ENCODE measurements at regions not wholly inside any gene's neighbourhood (a gene's known extent, or its start where the extent isn't known, plus 50 kb on each side); places are given as distances from the start of the nearest gene placed in this dataset.

DNA sequence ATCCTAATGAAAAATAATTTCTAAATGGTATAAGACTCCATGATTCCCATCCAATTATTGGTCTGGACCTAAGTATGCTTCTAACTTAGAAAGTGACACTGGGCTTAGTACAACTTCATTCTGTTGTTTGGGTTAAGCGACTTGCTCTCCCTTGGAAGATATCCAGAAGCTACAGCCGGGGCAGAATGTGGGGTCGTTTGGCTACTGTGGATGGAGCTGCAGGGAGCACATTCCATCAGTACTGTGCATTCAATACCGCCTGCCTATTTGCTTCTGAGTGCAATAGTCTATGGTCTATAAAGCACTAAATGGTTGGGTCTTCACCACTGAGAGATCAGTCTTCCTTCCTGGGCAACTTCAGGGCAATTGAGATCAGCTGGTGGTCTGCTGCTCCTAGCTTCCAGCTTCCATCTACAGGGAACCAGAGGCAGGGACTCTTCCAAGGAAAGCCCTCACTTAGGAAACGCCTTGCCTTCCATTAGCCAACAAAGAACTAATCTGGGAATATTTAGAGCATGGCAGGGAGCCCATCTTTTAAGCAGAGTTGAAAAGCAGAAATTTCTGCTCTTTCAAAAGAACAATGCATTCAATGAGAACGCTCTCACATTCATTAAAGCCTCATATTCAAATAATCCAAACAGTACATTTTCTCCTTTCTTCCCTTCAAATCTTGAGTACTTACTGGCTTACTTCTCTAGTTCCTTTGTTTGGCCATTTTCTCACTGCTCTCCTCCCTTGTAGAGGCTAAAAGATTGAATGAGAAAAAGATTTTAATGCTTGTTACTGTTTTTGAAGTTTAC is 1049.9 kb upstream of the TENM3 start:
- Histone ChIP-seq H3K4me1 (ENCODE audit: control insufficient read depth in 1 of 2, insufficient read depth in 2 of 2, low read length in 2 of 2) (no peaks in the 10 kb centered on the region), H3K79me1 (ENCODE audit: low read length) (no peaks in the 10 kb centered on the region), H3K9ac (ENCODE audit: low read length) (no peak overlapping the region), H3K4me3 (ENCODE audit: low read depth, low read length) (no peak overlapping the region), H2BK5ac (ENCODE audit: low read depth, low read length, poor library complexity) (no peak overlapping the region), H3K4me2 (ENCODE audit: low read length) (no peak overlapping the region), H4K91ac (ENCODE audit: low read depth, low read length) (no peak overlapping the region), H4K8ac (ENCODE audit: low read depth, low read length) (no peak overlapping the region), H2BK12ac (ENCODE audit: low read length) (no peak overlapping the region), H3K9me3 (ENCODE audit: insufficient read depth, low read depth, low read length) (no peaks in the 10 kb centered on the region), H3K79me2 (ENCODE audit: control insufficient read depth, insufficient read depth, low read length, poor library complexity) (no peaks in the 10 kb centered on the region), H3K27me3 (ENCODE audit: insufficient read depth, low read length) (no peaks in the 10 kb centered on the region), H2AK5ac (ENCODE audit: low read length) (no peak overlapping the region), H4K12ac (ENCODE audit: low read depth, low read length) (no peak overlapping the region), H2AFZ (ENCODE audit: insufficient read depth, low read length, poor library complexity) (no peak overlapping the region), H3K36me3 (ENCODE audit: control insufficient read depth in 1 of 2, insufficient read depth in 2 of 2, low read length in 2 of 2) (no peaks in the 10 kb centered on the region), H3K14ac (ENCODE audit: low read length) (no peak overlapping the region), H3K18ac (ENCODE audit: low read length) (no peak overlapping the region), H3K4ac (ENCODE audit: low read depth, low read length) (no peak overlapping the region), H3K23ac (ENCODE audit: low read length) (no peak overlapping the region), H3K27ac (ENCODE audit: low read depth, low read length) (no peak overlapping the region), H2BK120ac (ENCODE audit: insufficient read depth, low read length, poor library complexity) (no peak overlapping the region)
- DNase-seq: no peak
- WGBS (ENCODE audit: extremely low coverage, insufficient coverage, insufficient read length): no CpG with 5 or more reads among the region's 6 CpGs

DNA sequence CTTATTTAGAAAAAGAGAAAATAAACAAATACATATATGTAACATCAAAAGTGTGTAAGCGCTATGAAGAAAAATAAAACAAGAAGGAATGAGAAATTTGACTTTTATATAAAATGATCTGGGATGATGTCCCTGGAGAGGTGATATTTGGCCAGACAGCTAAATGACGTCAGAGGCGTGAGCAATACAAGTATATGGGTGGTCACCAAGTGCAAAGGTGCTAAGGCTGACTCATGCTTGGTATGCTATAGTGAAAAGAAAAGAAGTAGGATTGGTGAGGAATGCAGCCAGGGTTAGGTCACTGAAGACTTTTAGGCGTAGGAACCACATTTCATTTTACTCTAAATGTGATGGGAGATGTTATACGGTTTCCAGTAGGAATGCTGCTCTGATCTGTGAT is 1049.1 kb upstream of the TENM3 start:
- Histone ChIP-seq H3K36me3 (ENCODE audit: control insufficient read depth in 1 of 2, insufficient read depth in 2 of 2, low read length in 2 of 2) (no peaks in the 10 kb centered on the region), H2AK5ac (ENCODE audit: low read length) (no peak overlapping the region), H3K4me2 (ENCODE audit: low read length) (no peak overlapping the region), H2BK12ac (ENCODE audit: low read length) (no peak overlapping the region), H3K79me1 (ENCODE audit: low read length) (no peaks in the 10 kb centered on the region), H4K12ac (ENCODE audit: low read depth, low read length) (no peak overlapping the region), H2BK5ac (ENCODE audit: low read depth, low read length, poor library complexity) (no peak overlapping the region), H3K4me3 (ENCODE audit: low read depth, low read length) (no peak overlapping the region), H3K9me3 (ENCODE audit: insufficient read depth, low read depth, low read length) (no peaks in the 10 kb centered on the region), H3K4me1 (ENCODE audit: control insufficient read depth in 1 of 2, insufficient read depth in 2 of 2, low read length in 2 of 2) (no peaks in the 10 kb centered on the region), H2AFZ (ENCODE audit: insufficient read depth, low read length, poor library complexity) (no peak overlapping the region), H4K91ac (ENCODE audit: low read depth, low read length) (no peak overlapping the region), H3K4ac (ENCODE audit: low read depth, low read length) (no peak overlapping the region), H3K23ac (ENCODE audit: low read length) (no peak overlapping the region), H4K8ac (ENCODE audit: low read depth, low read length) (no peak overlapping the region), H3K18ac (ENCODE audit: low read length) (no peak overlapping the region), H3K9ac (ENCODE audit: low read length) (no peak overlapping the region), H3K27me3 (ENCODE audit: insufficient read depth, low read length) (no peaks in the 10 kb centered on the region), H3K14ac (ENCODE audit: low read length) (no peak overlapping the region), H3K79me2 (ENCODE audit: control insufficient read depth, insufficient read depth, low read length, poor library complexity) (no peaks in the 10 kb centered on the region), H3K27ac (ENCODE audit: low read depth, low read length) (no peak overlapping the region), H2BK120ac (ENCODE audit: insufficient read depth, low read length, poor library complexity) (no peak overlapping the region)
- no CpG with 5 or more reads among the region's 5 CpGs for WGBS (ENCODE audit: extremely low coverage, insufficient coverage, insufficient read length)
- peak in 1 of 2 donors; percentile 19 for DNase-seq

DNA sequence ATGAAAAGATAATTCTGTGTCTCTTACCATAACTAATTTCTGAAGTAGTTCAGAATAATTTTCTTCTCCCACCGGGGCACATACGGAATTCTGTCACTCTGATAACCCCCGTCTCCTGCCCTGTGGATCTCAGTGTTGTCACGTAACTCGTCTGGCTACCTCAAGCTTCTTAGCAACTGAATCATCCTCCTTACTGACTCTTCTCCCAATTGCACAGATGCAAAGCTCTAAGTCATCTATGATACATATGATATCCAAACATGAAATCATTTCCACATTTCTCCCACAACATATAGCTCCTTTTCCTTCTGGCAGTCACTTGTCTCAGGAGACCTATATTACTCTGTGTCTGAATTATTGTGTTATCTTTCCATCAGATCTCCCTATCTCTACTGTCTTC is 1043.1 kb upstream of the TENM3 start:
- H3K27me3 ChIP-seq (ENCODE audit: insufficient read depth, low read length): no peaks in the 10 kb centered on the region
- H3K79me1 ChIP-seq (ENCODE audit: low read length): no peaks in the 10 kb centered on the region
- H3K79me2 ChIP-seq (ENCODE audit: control insufficient read depth, insufficient read depth, low read length, poor library complexity): no peaks in the 10 kb centered on the region
- no peak overlapping the region for H3K4ac ChIP-seq (ENCODE audit: low read depth, low read length)
- H4K8ac ChIP-seq (ENCODE audit: low read depth, low read length): no peak overlapping the region
- no peak overlapping the region for H4K12ac ChIP-seq (ENCODE audit: low read depth, low read length)
- H3K4me1 ChIP-seq (ENCODE audit: control insufficient read depth in 1 of 2, insufficient read depth in 2 of 2, low read length in 2 of 2): no peaks in the 10 kb centered on the region
- H3K27ac ChIP-seq (ENCODE audit: low read depth, low read length): no peak overlapping the region
- H3K9me3 ChIP-seq (ENCODE audit: insufficient read depth, low read depth, low read length): no peaks in the 10 kb centered on the region
- no peak overlapping the region for H3K4me2 ChIP-seq (ENCODE audit: low read length)
- H3K14ac ChIP-seq (ENCODE audit: low read length): no peak overlapping the region
- H2AFZ ChIP-seq (ENCODE audit: insufficient read depth, low read length, poor library complexity): no peak overlapping the region
- no peak overlapping the region for H2BK12ac ChIP-seq (ENCODE audit: low read length)
- H3K4me3 ChIP-seq (ENCODE audit: low read depth, low read length): no peak overlapping the region
- DNase-seq: peak in 1 of 2 donors; percentile 20
- H2BK5ac ChIP-seq (ENCODE audit: low read depth, low read length, poor library complexity): no peak overlapping the region
- H3K36me3 ChIP-seq (ENCODE audit: control insufficient read depth in 1 of 2, insufficient read depth in 2 of 2, low read length in 2 of 2): no peaks in the 10 kb centered on the region
- H4K91ac ChIP-seq (ENCODE audit: low read depth, low read length): no peak overlapping the region
- H2BK120ac ChIP-seq (ENCODE audit: insufficient read depth, low read length, poor library complexity): no peak overlapping the region
- no CpG with 5 or more reads among the region's 5 CpGs for WGBS (ENCODE audit: extremely low coverage, insufficient coverage, insufficient read length)
- H3K18ac ChIP-seq (ENCODE audit: low read length): no peak overlapping the region
- no peak overlapping the region for H3K9ac ChIP-seq (ENCODE audit: low read length)
- H3K23ac ChIP-seq (ENCODE audit: low read length): no peak overlapping the region
- no peak overlapping the region for H2AK5ac ChIP-seq (ENCODE audit: low read length)

DNA sequence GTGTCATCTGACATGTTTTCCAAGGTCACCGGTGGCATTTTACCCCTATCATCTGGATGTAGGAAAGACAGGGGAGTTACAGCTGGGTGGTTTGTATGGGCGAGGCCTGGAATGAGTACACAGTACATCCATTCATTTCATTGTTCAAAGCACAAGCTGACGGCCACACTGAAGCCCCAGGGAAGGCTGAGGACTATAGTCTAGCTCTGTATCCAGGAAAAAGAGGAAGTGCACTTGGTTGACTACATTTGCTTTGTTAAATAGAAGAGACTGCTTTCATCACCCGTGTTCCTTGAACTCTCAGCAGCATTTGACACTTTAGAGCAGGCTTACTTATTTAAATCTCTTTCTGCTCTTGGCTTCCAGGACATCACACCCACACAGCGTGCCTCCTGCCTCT is 1041.0 kb upstream of the TENM3 start:
- Histone ChIP-seq H3K27ac (ENCODE audit: low read depth, low read length) (no peak overlapping the region), H3K79me2 (ENCODE audit: control insufficient read depth, insufficient read depth, low read length, poor library complexity) (no peaks in the 10 kb centered on the region), H3K4me1 (ENCODE audit: control insufficient read depth in 1 of 2, insufficient read depth in 2 of 2, low read length in 2 of 2) (no peaks in the 10 kb centered on the region), H3K9ac (ENCODE audit: low read length) (no peak overlapping the region), H3K36me3 (ENCODE audit: control insufficient read depth in 1 of 2, insufficient read depth in 2 of 2, low read length in 2 of 2) (no peaks in the 10 kb centered on the region), H2BK120ac (ENCODE audit: insufficient read depth, low read length, poor library complexity) (no peak overlapping the region), H3K18ac (ENCODE audit: low read length) (no peak overlapping the region), H2AK5ac (ENCODE audit: low read length) (no peak overlapping the region), H4K91ac (ENCODE audit: low read depth, low read length) (no peak overlapping the region), H3K4me3 (ENCODE audit: low read depth, low read length) (no peak overlapping the region), H2BK5ac (ENCODE audit: low read depth, low read length, poor library complexity) (no peak overlapping the region), H4K8ac (ENCODE audit: low read depth, low read length) (no peak overlapping the region), H4K12ac (ENCODE audit: low read depth, low read length) (no peak overlapping the region), H3K27me3 (ENCODE audit: insufficient read depth, low read length) (no peaks in the 10 kb centered on the region), H3K14ac (ENCODE audit: low read length) (no peak overlapping the region), H3K9me3 (ENCODE audit: insufficient read depth, low read depth, low read length) (no peaks in the 10 kb centered on the region), H2AFZ (ENCODE audit: insufficient read depth, low read length, poor library complexity) (no peak overlapping the region), H3K23ac (ENCODE audit: low read length) (no peak overlapping the region), H3K4me2 (ENCODE audit: low read length) (no peak overlapping the region), H3K4ac (ENCODE audit: low read depth, low read length) (no peak overlapping the region), H2BK12ac (ENCODE audit: low read length) (no peak overlapping the region), H3K79me1 (ENCODE audit: low read length) (no peaks in the 10 kb centered on the region)
- no peak for DNase-seq
- WGBS (ENCODE audit: extremely low coverage, insufficient coverage, insufficient read length): no CpG with 5 or more reads among the region's 5 CpGs
